ENCODE measurements at regions not wholly inside any gene's neighbourhood (a gene's known extent, or its start where the extent isn't known, plus 50 kb on each side); places are given as distances from the start of the nearest gene placed in this dataset.
"Not testable (repeated sequence)": the region's sequence is repeated elsewhere in the genome, so short reads cannot be mapped to it uniquely, and the experiment has no call there.

DNA sequence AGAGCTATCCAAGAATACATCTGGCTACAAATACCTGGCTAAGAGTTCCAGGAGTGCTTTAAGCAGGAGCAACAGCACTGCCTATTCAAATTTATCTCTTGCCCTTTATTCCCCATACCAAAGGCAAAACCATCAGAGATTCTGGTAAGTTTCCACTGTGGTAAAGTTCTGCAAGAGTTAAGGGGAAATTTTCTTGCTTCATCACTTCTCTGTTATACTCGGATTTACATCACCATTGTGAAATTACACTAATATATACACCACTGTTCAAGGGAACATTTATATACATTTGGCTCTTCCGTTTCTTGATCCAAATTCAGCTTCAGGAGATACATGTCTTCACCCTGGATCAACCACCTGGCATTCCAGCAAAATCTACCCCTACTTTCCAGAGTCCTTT is 70.8 kb upstream of the PTPN13 start:
- BruUV-seq (replicated peaks) = no TSS peak
- no peaks in the 10 kb centered on the region for H3K4me1 Mint-ChIP-seq (ENCODE audit: insufficient read depth, unreplicated experiment)
- TF ChIP-seq, protein P1, sequence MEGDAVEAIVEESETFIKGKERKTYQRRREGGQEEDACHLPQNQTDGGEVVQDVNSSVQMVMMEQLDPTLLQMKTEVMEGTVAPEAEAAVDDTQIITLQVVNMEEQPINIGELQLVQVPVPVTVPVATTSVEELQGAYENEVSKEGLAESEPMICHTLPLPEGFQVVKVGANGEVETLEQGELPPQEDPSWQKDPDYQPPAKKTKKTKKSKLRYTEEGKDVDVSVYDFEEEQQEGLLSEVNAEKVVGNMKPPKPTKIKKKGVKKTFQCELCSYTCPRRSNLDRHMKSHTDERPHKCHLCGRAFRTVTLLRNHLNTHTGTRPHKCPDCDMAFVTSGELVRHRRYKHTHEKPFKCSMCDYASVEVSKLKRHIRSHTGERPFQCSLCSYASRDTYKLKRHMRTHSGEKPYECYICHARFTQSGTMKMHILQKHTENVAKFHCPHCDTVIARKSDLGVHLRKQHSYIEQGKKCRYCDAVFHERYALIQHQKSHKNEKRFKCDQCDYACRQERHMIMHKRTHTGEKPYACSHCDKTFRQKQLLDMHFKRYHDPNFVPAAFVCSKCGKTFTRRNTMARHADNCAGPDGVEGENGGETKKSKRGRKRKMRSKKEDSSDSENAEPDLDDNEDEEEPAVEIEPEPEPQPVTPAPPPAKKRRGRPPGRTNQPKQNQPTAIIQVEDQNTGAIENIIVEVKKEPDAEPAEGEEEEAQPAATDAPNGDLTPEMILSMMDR (IDR thresholded peaks at IDR 0.05; ENCODE audit: unreplicated experiment) = no peak
- no peaks in the 10 kb centered on the region for H3K27me3 Mint-ChIP-seq (ENCODE audit: insufficient read depth, unreplicated experiment)
- intact Hi-C loops (cut with micrococcal nuclease) = loop anchor here (10.0 kb wide), 1 partner anchor 231 kb away; no protein-coding TSS in a partner anchor
- peaks cover 4% of the 10 kb centered on the region for H3K36me3 Mint-ChIP-seq (ENCODE audit: insufficient read depth, unreplicated experiment)
- no peak overlapping the region for H3K4me3 Mint-ChIP-seq (ENCODE audit: unreplicated experiment)
- ChIA-PET CTCF (interaction anchor here (0.7 to 6.1 kb wide), 10 partner anchors 8 to 370 kb away, joined by 3 to 42 read pairs (median 8); partner anchors contain the start of genes C4orf36 and PTPN13), POLR2A (interaction anchor here (1.1 to 5.3 kb wide), 5 partner anchors 13 to 369 kb away, joined by 3 to 53 read pairs (median 4); partner anchors contain the start of gene PTPN13)
- DNase-seq (ENCODE audit: unreplicated experiment) = no peak
- peaks cover 12% of the 10 kb centered on the region for H3K9me3 Mint-ChIP-seq (ENCODE audit: unreplicated experiment)
- no peak overlapping the region for H3K27ac Mint-ChIP-seq (ENCODE audit: low read depth, unreplicated experiment)

GRCh38 chr4:86527713-86528112 is 66.4 kb upstream of the PTPN13 start:
- H3K9me3 Mint-ChIP-seq (ENCODE audit: unreplicated experiment); H3K27me3 Mint-ChIP-seq (ENCODE audit: insufficient read depth, unreplicated experiment); POLR2A ChIA-PET; DNase-seq (ENCODE audit: unreplicated experiment); H3K4me1 Mint-ChIP-seq (ENCODE audit: insufficient read depth, unreplicated experiment); H3K36me3 Mint-ChIP-seq (ENCODE audit: insufficient read depth, unreplicated experiment); BruUV-seq (replicated peaks); H3K4me3 Mint-ChIP-seq (ENCODE audit: unreplicated experiment); H3K27ac Mint-ChIP-seq (ENCODE audit: low read depth, unreplicated experiment): not testable (repeated sequence)
- intact Hi-C loops (cut with micrococcal nuclease) = loop anchor here (10.0 kb wide), 1 partner anchor 227 kb away; no protein-coding TSS in a partner anchor
- CTCF ChIA-PET = interaction anchor here (1.2 kb wide), 1 partner anchor 30 kb away, joined by 3 read pairs; no protein-coding TSS in a partner anchor

GRCh38 chr4:86529436-86529835 is 64.7 kb upstream of the PTPN13 start:
- no TSS peak for BruUV-seq (replicated peaks)
- H3K27ac Mint-ChIP-seq (ENCODE audit: low read depth, unreplicated experiment) = no peak overlapping the region
- H3K4me3 Mint-ChIP-seq (ENCODE audit: unreplicated experiment) = no peak overlapping the region
- H3K9me3 Mint-ChIP-seq (ENCODE audit: unreplicated experiment) = no peaks in the 10 kb centered on the region
- intact Hi-C loops (cut with micrococcal nuclease) = loop anchor here (10.0 kb wide), 1 partner anchor 225 kb away; no protein-coding TSS in a partner anchor
- no peaks in the 10 kb centered on the region for H3K36me3 Mint-ChIP-seq (ENCODE audit: insufficient read depth, unreplicated experiment)
- TF ChIP-seq, protein P1 (IDR thresholded peaks at IDR 0.05; ENCODE audit: unreplicated experiment) = no peak
- no peak for DNase-seq (ENCODE audit: unreplicated experiment)
- ChIA-PET POLR2A (interaction anchor here (0.6 kb wide), 1 partner anchor 65 kb away, joined by 3 read pairs; the partner anchor contains the start of gene PTPN13), CTCF (no interaction called here)
- H3K27me3 Mint-ChIP-seq (ENCODE audit: insufficient read depth, unreplicated experiment) = no peaks in the 10 kb centered on the region
- no peaks in the 10 kb centered on the region for H3K4me1 Mint-ChIP-seq (ENCODE audit: insufficient read depth, unreplicated experiment)

- ChIA-PET CTCF (no interaction called here), POLR2A (no interaction called here)
- no peak for DNase-seq (ENCODE audit: unreplicated experiment)
- TF ChIP-seq, protein P1 (IDR thresholded peaks at IDR 0.05; ENCODE audit: unreplicated experiment) = no peak
- Mint-ChIP-seq H3K4me1 (ENCODE audit: insufficient read depth, unreplicated experiment) (no peaks in the 10 kb centered on the region), H3K27me3 (ENCODE audit: insufficient read depth, unreplicated experiment) (no peaks in the 10 kb centered on the region), H3K4me3 (ENCODE audit: unreplicated experiment) (no peak overlapping the region), H3K27ac (ENCODE audit: low read depth, unreplicated experiment) (no peak overlapping the region), H3K9me3 (ENCODE audit: unreplicated experiment) (no peaks in the 10 kb centered on the region), H3K36me3 (ENCODE audit: insufficient read depth, unreplicated experiment) (no peaks in the 10 kb centered on the region)
- intact Hi-C loops (cut with micrococcal nuclease) = no loop called here
- BruUV-seq (replicated peaks) = no TSS peak
Measured at GRCh38 chr4:86530183-86530582, 63.9 kb upstream of the PTPN13 start.

Measured in MCF 10A (cell line).